HepG2 (cell line): ENCODE measurements at regions not wholly inside any gene's neighbourhood (a gene's known extent, or its start where the extent isn't known, plus 50 kb on each side); places are given as distances from the start of the nearest gene placed in this dataset.

Source experiments
- ATAC-seq: fragments of 200-7000 bp; cut with Tn5 transposase; 3 replicates; pipeline ENCODE4 v1.9.1; 2020; ENCODE audit warnings: mild to moderate bottlenecking, moderate library complexity
- BruUV-seq: library from RNA; stranded (reverse); fragments of 400-500 nt; replicated peaks from 2 replicates; lab custom pipeline; 2021; lab: Mats Ljungman, UMichigan
- CTCF ChIA-PET: fragments of 300-600 bp; formaldehyde crosslinking; extraction: SDS; loops from one replicate; lab custom pipeline; 2021; ENCODE audit warnings: low total read pairs, inconsistent platforms, low intra/inter-chr PET ratio; lab: Yijun Ruan, JAX
- POLR2A ChIA-PET: fragments of 350-600 bp; sonication (Branson Sonifier 250); formaldehyde crosslinking; loops from one replicate; lab custom pipeline; 2020; ENCODE audit warnings: antibody characterized with exemption, inconsistent platforms; lab: Yijun Ruan, JAX
- DNase-seq: peaks from one replicate; pipeline ENCODE4 v3.0.0-alpha.2; 2015; ENCODE audit warnings: low spot score
- FAIRE-seq: peaks from 3 replicates; lab custom pipeline; 2011; peaks lifted over from hg19 to GRCh38; lab: Jason Lieb, UNC
- H2AFZ ChIP-seq: one replicate; pipeline ENCODE4 v1.6.1; 2011; ENCODE audit warnings: low read length, inconsistent platforms
- H3K27ac ChIP-seq: fragments of 300-600 bp; 3 replicates; pipeline ENCODE4 v1.8.0; 2011; ENCODE audit warnings: mixed run types, mild to moderate bottlenecking, mixed read lengths, low read length, inconsistent platforms; ENCODE audit not compliant: insufficient read depth; ENCODE audit errors: extremely low read length
- H3K27me3 ChIP-seq, 2 experiments: fragments of 200-600 bp in 1 of 2; 2 replicates in 1 of 2; 3 replicates in 1 of 2; pipeline versions ENCODE4 v1.6.0 to v1.8.0; 2011; ENCODE audit warnings: low read length in 2 of 2, mild to moderate bottlenecking in 2 of 2, moderate library complexity in 2 of 2, inconsistent platforms in 1 of 2; ENCODE audit not compliant: insufficient read depth in 2 of 2, control insufficient read depth in 1 of 2
- H3K36me3 ChIP-seq, 2 experiments: fragments of 200-600 bp in 1 of 2; replicated peaks in 1 of 2; 2 replicates in 1 of 2; 3 replicates in 1 of 2; pipeline versions ENCODE4 v1.5.1 to v1.8.0; 2011; ENCODE audit warnings: low read length in 2 of 2, inconsistent platforms in 1 of 2; ENCODE audit not compliant: insufficient read depth in 2 of 2, control insufficient read depth in 1 of 2
- H3K4me1 ChIP-seq: 2 replicates; pipeline ENCODE4 v1.5.1; 2012; ENCODE audit warnings: low read length, inconsistent platforms; ENCODE audit not compliant: insufficient read depth
- H3K4me2 ChIP-seq: 2 replicates; pipeline ENCODE4 v1.6.0; 2011; ENCODE audit warnings: low read depth, low read length, inconsistent platforms
- H3K4me3 ChIP-seq, 3 experiments: fragments of 200-600 bp in 1 of 3; sonication (generic), shearing (Covaris generic) in 1 of 3; replicated peaks in 1 of 3; 2 replicates each; pipeline ENCODE4 v1.5.1; 2011 to 2016; ENCODE audit warnings: low read length in 3 of 3, inconsistent platforms in 2 of 3, low read depth in 2 of 3, mild to moderate bottlenecking in 2 of 3, control low read depth in 1 of 3, mixed read lengths in 1 of 3; ENCODE audit not compliant: insufficient read depth in 1 of 3
- H3K79me2 ChIP-seq: one replicate; pipeline ENCODE4 v1.6.1; 2011; ENCODE audit warnings: low read length, inconsistent platforms; ENCODE audit not compliant: insufficient read depth
- H3K9ac ChIP-seq: 2 replicates; pipeline ENCODE4 v1.6.0; 2011; ENCODE audit warnings: mild to moderate bottlenecking, low read depth, low read length, inconsistent platforms; ENCODE audit not compliant: insufficient read depth
- H3K9me3 ChIP-seq: 2 replicates; pipeline ENCODE4 v1.5.1; 2012; ENCODE audit warnings: mild to moderate bottlenecking, low read length
- H4K20me1 ChIP-seq: 2 replicates; pipeline ENCODE4 v1.6.0; 2011; ENCODE audit warnings: inconsistent platforms, mild to moderate bottlenecking, low read length, moderate library complexity; ENCODE audit not compliant: insufficient read depth
- ARID5B ChIP-seq: IDR thresholded peaks from 2 replicates; pipeline ENCODE4 v1.4.0; 2020; ENCODE audit warnings: mild to moderate bottlenecking, missing genetic modification reagents
- ERF ChIP-seq: IDR thresholded peaks from 2 replicates; pipeline ENCODE4 v1.6.1; 2018; ENCODE audit warnings: missing biosample characterization, missing genetic modification reagents
- FOXM1 ChIP-seq: sonication (generic); formaldehyde crosslinking; IDR thresholded peaks from 2 replicates; pipeline ENCODE4 v1.5.0; 2020; ENCODE audit warnings: missing genetic modification reagents
- IKZF5 ChIP-seq: IDR thresholded peaks from 2 replicates; pipeline ENCODE4 v1.6.1; 2018; ENCODE audit warnings: missing genetic modification reagents, mild to moderate bottlenecking, missing compliant biosample characterization
- JARID2 ChIP-seq: sonication (generic); formaldehyde crosslinking; IDR thresholded peaks from 2 replicates; pipeline ENCODE4 v1.8.1; 2023; ENCODE audit warnings: missing genetic modification reagents, inconsistent platforms; ENCODE audit not compliant: insufficient replicate concordance
- SATB2 ChIP-seq: sonication (generic); formaldehyde crosslinking; IDR thresholded peaks from 2 replicates; pipeline ENCODE4 v1.5.0; 2020; ENCODE audit warnings: missing genetic modification reagents
- SMARCE1 ChIP-seq: fragments of 450-650 bp; IDR thresholded peaks from 2 replicates; pipeline ENCODE4 v1.6.1; 2017; ENCODE audit warnings: borderline replicate concordance
- ZNF746 ChIP-seq: sonication (generic); formaldehyde crosslinking; IDR thresholded peaks from 2 replicates; pipeline ENCODE4 v1.8.0; 2022; ENCODE audit warnings: mild to moderate bottlenecking, missing genetic modification reagents
- WGBS: methylation state at CpG from one replicate; pipeline ENCODE4 v1.1.6; 2017; ENCODE audit warnings: low lambda C conversion rate; 5-methylcytosine and 5-hydroxymethylcytosine counted together
- in situ Hi-C: cut with HindIII; loops from 2 replicates; pipeline ENCODE4 v1.10.0; 2017; ENCODE audit warnings: low pct_unique_long_range_greater_than_20kb; ENCODE audit not compliant: extremely low pct_ligation_motif_present
- intact Hi-C: fragments of 100-400 bp; cut with micrococcal nuclease; formaldehyde crosslinking; loops from one replicate; pipeline ENCODE4 v1.10.0; 2022; ENCODE audit not compliant: unreplicated experiment
- TF ChIP-seq, protein P1 (sequence below): sonication (generic); formaldehyde crosslinking; IDR thresholded peaks from 2 replicates; pipeline ENCODE4 v1.9.0; 2021; ENCODE audit warnings: missing genetic modification reagents, borderline replicate concordance

- no peak for TF ChIP-seq ARID5B
- TF ChIP-seq, protein P1, sequence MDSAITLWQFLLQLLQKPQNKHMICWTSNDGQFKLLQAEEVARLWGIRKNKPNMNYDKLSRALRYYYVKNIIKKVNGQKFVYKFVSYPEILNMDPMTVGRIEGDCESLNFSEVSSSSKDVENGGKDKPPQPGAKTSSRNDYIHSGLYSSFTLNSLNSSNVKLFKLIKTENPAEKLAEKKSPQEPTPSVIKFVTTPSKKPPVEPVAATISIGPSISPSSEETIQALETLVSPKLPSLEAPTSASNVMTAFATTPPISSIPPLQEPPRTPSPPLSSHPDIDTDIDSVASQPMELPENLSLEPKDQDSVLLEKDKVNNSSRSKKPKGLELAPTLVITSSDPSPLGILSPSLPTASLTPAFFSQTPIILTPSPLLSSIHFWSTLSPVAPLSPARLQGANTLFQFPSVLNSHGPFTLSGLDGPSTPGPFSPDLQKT (CRISPR knock-in tag): no peak
- no peak for TF ChIP-seq FOXM1 (CRISPR knock-in tag)
- TF ChIP-seq SMARCE1: no peak
- TF ChIP-seq IKZF5 (CRISPR knock-in tag): no peak
- TF ChIP-seq JARID2 (CRISPR knock-in tag): no peak
- TF ChIP-seq SATB2 (CRISPR knock-in tag): no peak
- TF ChIP-seq ZNF746: no peak
- no peak for TF ChIP-seq ERF
- FAIRE-seq: no peak
- no peak overlapping the region for H3K9ac ChIP-seq
- no peaks in the 10 kb centered on the region for H3K9me3 ChIP-seq
- no peak overlapping the region for H2AFZ ChIP-seq
- no peak for ATAC-seq
- no TSS peak for BruUV-seq
- no peaks in the 10 kb centered on the region for H3K79me2 ChIP-seq
- H3K4me1 ChIP-seq: no peaks in the 10 kb centered on the region
- H3K27me3 ChIP-seq: peaks cover 0 to 28% of the 10 kb centered on the region in 2 experiments; a peak in 3 of 5 replicates
- H3K4me2 ChIP-seq: no peak overlapping the region
- in situ Hi-C loops: no loop called here
- H4K20me1 ChIP-seq: no peaks in the 10 kb centered on the region
- ChIA-PET POLR2A (no interaction called here), CTCF (no interaction called here)
- DNase-seq: no peak
- 0% methylated on average over 2 of the region's 2 CpGs for WGBS
- no peak overlapping the region for H3K4me3 ChIP-seq
- no peaks in the 10 kb centered on the region for H3K36me3 ChIP-seq
- intact Hi-C loops: no loop called here
- H3K27ac ChIP-seq: no peak overlapping the region
Observed at GRCh38 chr6:156125844-156126243, 651.3 kb upstream of the ARID1B start.
